H1 (cell line): ENCODE measurements at regions not wholly inside any gene's neighbourhood (a gene's known extent, or its start where the extent isn't known, plus 50 kb on each side); places are given as distances from the start of the nearest gene placed in this dataset.

Experiments used
- CTCF ChIA-PET: fragments of 300-600 bp; sonication (Branson Sonifier 250); formaldehyde crosslinking; loops from one replicate; lab custom pipeline; 2021; ENCODE audit not compliant: partially characterized antibody; lab: Charles Lee
- POLR2A ChIA-PET: fragments of 300-600 bp; sonication (Branson Sonifier 250); formaldehyde crosslinking; loops from one replicate; lab custom pipeline; 2021; ENCODE audit warnings: inconsistent platforms; ENCODE audit not compliant: partially characterized antibody; lab: Charles Lee
- DNase-seq, 2 experiments: peaks; one replicate each; pipeline versions ENCODE4 v3.0.0 to v3.0.0-alpha.2; 2010 to 2022; ENCODE audit warnings: low spot score in 2 of 2, low read depth in 1 of 2, mixed read lengths in 1 of 2
- FAIRE-seq: peaks from 2 replicates; lab custom pipeline; 2011; peaks lifted over from hg19 to GRCh38; lab: Jason Lieb, UNC
- H2AFZ ChIP-seq: 2 replicates; pipeline ENCODE4 v1.8.1; 2012; ENCODE audit warnings: low read length, inconsistent platforms
- H2AK5ac ChIP-seq: 2 replicates; pipeline ENCODE4 v1.6.1; 2013; ENCODE audit warnings: low read depth, low read length
- H2BK120ac ChIP-seq: replicated peaks from 2 replicates; pipeline ENCODE3; 2013; ENCODE audit warnings: low read depth, low read length, inconsistent platforms
- H2BK12ac ChIP-seq: 2 replicates; pipeline ENCODE4 v1.6.1; 2013; ENCODE audit warnings: low read depth, low read length
- H2BK15ac ChIP-seq: 2 replicates; pipeline ENCODE4 v1.6.1; 2013; ENCODE audit warnings: low read length
- H2BK20ac ChIP-seq: 2 replicates; pipeline ENCODE4 v1.6.1; 2013; ENCODE audit warnings: low read length
- H2BK5ac ChIP-seq: 2 replicates; pipeline ENCODE4 v1.6.1; 2013; ENCODE audit warnings: low read depth, low read length
- H3K14ac ChIP-seq: 2 replicates; pipeline ENCODE4 v1.6.1; 2013; ENCODE audit warnings: inconsistent platforms; ENCODE audit not compliant: insufficient read length
- H3K18ac ChIP-seq: 2 replicates; pipeline ENCODE4 v1.6.1; 2013; ENCODE audit warnings: low read length; ENCODE audit errors: extremely low read depth
- H3K23ac ChIP-seq: 2 replicates; pipeline ENCODE4 v1.6.1; 2013; ENCODE audit warnings: inconsistent platforms; ENCODE audit not compliant: insufficient read length
- H3K23me2 ChIP-seq: 2 replicates; pipeline ENCODE4 v1.6.1; 2013; ENCODE audit warnings: low read depth, low read length
- H3K27ac ChIP-seq: 2 replicates; pipeline ENCODE4 v1.6.1; 2011; ENCODE audit warnings: low read depth, low read length, inconsistent platforms
- H3K27me3 ChIP-seq, 4 experiments: replicated peaks in 1 of 4; 1 replicate in 1 of 4; 2 replicates in 3 of 4; pipeline versions ENCODE4 v1.6.1 to v1.8.1; 2011 to 2013; ENCODE audit warnings: low read length in 3 of 4, mild to moderate bottlenecking in 3 of 4, inconsistent platforms in 2 of 4, mixed read lengths in 2 of 4, moderate library complexity in 1 of 4; ENCODE audit not compliant: control insufficient read depth in 3 of 4, insufficient read depth in 3 of 4; ENCODE audit errors: extremely low read depth in 1 of 4
- H3K36me3 ChIP-seq, 4 experiments: 2 replicates each; pipeline versions ENCODE4 v1.6.1 to v1.8.1; 2011 to 2013; ENCODE audit warnings: mild to moderate bottlenecking in 4 of 4, low read length in 3 of 4, moderate library complexity in 2 of 4, control low read depth in 1 of 4, inconsistent platforms in 1 of 4; ENCODE audit not compliant: insufficient read depth in 4 of 4, control insufficient read depth in 2 of 4
- H3K4ac ChIP-seq: replicated peaks from 2 replicates; pipeline ENCODE3; 2013; ENCODE audit warnings: low read length, low read depth, mixed read lengths, inconsistent platforms; ENCODE audit not compliant: insufficient read length
- H3K4me1 ChIP-seq, 4 experiments: replicated peaks in 1 of 4; 1 replicate in 1 of 4; 2 replicates in 3 of 4; pipeline versions ENCODE4 v1.6.1 to v1.8.1; 2011 to 2013; ENCODE audit warnings: low read length in 3 of 4, inconsistent platforms in 2 of 4, mixed read lengths in 1 of 4; ENCODE audit not compliant: insufficient read depth in 4 of 4, control insufficient read depth in 3 of 4
- H3K4me2 ChIP-seq, 2 experiments: 2 replicates each; pipeline versions ENCODE4 v1.6.1 to v1.8.1; 2011 to 2013; ENCODE audit warnings: low read depth in 2 of 2, low read length in 2 of 2, control low read depth in 1 of 2, inconsistent platforms in 1 of 2, mild to moderate bottlenecking in 1 of 2; ENCODE audit not compliant: insufficient read depth in 1 of 2
- H3K4me3 ChIP-seq, 4 experiments: fragments of 200-600, 300-600 bp in 1 of 4; sonication (generic), shearing (Covaris generic), sonication (Bioruptor Twin) in 1 of 4; 2 replicates each; pipeline versions ENCODE4 v1.5.1 to v1.8.1; 2011 to 2016; ENCODE audit warnings: low read length in 4 of 4, low read depth in 3 of 4, control low read depth in 2 of 4, inconsistent platforms in 2 of 4, mild to moderate bottlenecking in 2 of 4, mixed read lengths in 1 of 4, moderate library complexity in 1 of 4; ENCODE audit not compliant: insufficient read depth in 2 of 4; ENCODE audit errors: extremely low read depth in 1 of 4
- H3K56ac ChIP-seq: replicated peaks from 2 replicates; pipeline ENCODE3; 2013; ENCODE audit warnings: low read depth, mild to moderate bottlenecking, mixed read lengths, low read length, inconsistent platforms; ENCODE audit not compliant: insufficient read length
- H3K79me1 ChIP-seq: 2 replicates; pipeline ENCODE4 v1.6.1; 2013; ENCODE audit warnings: low read depth, low read length, control low read depth
- H3K79me2 ChIP-seq, 2 experiments: 2 replicates each; pipeline versions ENCODE4 v1.6.1 to v1.8.1; 2012 to 2013; ENCODE audit warnings: low read length in 2 of 2, mild to moderate bottlenecking in 2 of 2, inconsistent platforms in 1 of 2; ENCODE audit not compliant: insufficient read depth in 2 of 2, control insufficient read depth in 1 of 2
- H3K9ac ChIP-seq, 4 experiments: replicated peaks in 1 of 4; 1 replicate in 1 of 4; 2 replicates in 3 of 4; pipeline versions ENCODE4 v1.6.1 to v1.8.1; 2011 to 2013; ENCODE audit warnings: low read depth in 3 of 4, low read length in 3 of 4, control low read depth in 2 of 4, mild to moderate bottlenecking in 2 of 4, moderate library complexity in 2 of 4, inconsistent platforms in 1 of 4; ENCODE audit errors: extremely low read depth in 1 of 4
- H3K9me3 ChIP-seq, 2 experiments: 2 replicates each; pipeline versions ENCODE4 v1.6.1 to v1.8.1; 2012 to 2013; ENCODE audit warnings: mild to moderate bottlenecking in 2 of 2, moderate library complexity in 2 of 2, control low read depth in 1 of 2, inconsistent platforms in 1 of 2, low read depth in 1 of 2, low read length in 1 of 2, mixed read lengths in 1 of 2; ENCODE audit not compliant: insufficient read depth in 2 of 2
- H4K20me1 ChIP-seq, 2 experiments: replicated peaks in 1 of 2; 2 replicates each; pipeline versions ENCODE3 to v1.8.1; 2011 to 2013; ENCODE audit warnings: inconsistent platforms in 2 of 2, low read length in 2 of 2, mild to moderate bottlenecking in 1 of 2; ENCODE audit not compliant: insufficient read depth in 2 of 2, control insufficient read depth in 1 of 2
- H4K5ac ChIP-seq: 2 replicates; pipeline ENCODE4 v1.6.1; 2013; ENCODE audit warnings: low read length, low read depth, mixed read lengths, inconsistent platforms; ENCODE audit not compliant: insufficient read length
- H4K8ac ChIP-seq: 2 replicates; pipeline ENCODE4 v1.8.0; 2013; ENCODE audit warnings: mild to moderate bottlenecking, moderate library complexity, low read length, inconsistent platforms; ENCODE audit not compliant: insufficient read depth; ENCODE audit errors: extremely low read depth
- H4K91ac ChIP-seq: replicated peaks from 2 replicates; pipeline ENCODE3; 2013; ENCODE audit warnings: low read length, mixed read lengths, inconsistent platforms; ENCODE audit not compliant: insufficient read length
- ATF2 ChIP-seq: IDR thresholded peaks from 2 replicates; pipeline ENCODE4 v1.6.1; 2012; ENCODE audit warnings: low read length, inconsistent platforms
- CBX5 ChIP-seq: fragments of 300-800, 300-1000 bp; sonication (generic); IDR thresholded peaks from 2 replicates; pipeline ENCODE4 v1.7.1; 2016; ENCODE audit warnings: antibody characterized with exemption, low read length, low read depth
- CREB1 ChIP-seq: IDR thresholded peaks from 2 replicates; pipeline ENCODE4 v1.6.1; 2012; ENCODE audit warnings: inconsistent platforms
- FOSL1 ChIP-seq: IDR thresholded peaks from 2 replicates; pipeline ENCODE4 v1.6.1; 2011; ENCODE audit warnings: mild to moderate bottlenecking, low read depth, low read length, moderate library complexity; ENCODE audit not compliant: insufficient read depth
- KDM1A ChIP-seq: fragments of 200-600, 300-600 bp; sonication (generic); IDR thresholded peaks from 2 replicates; pipeline ENCODE4 v1.7.1; 2016; ENCODE audit warnings: mild to moderate bottlenecking, low read length, borderline replicate concordance
- MAX ChIP-seq: IDR thresholded peaks from 2 replicates; pipeline ENCODE4 v1.6.1; 2012; ENCODE audit warnings: inconsistent platforms
- POU5F1 ChIP-seq: IDR thresholded peaks from 2 replicates; pipeline ENCODE4 v1.6.1; 2011; ENCODE audit warnings: low read depth, mild to moderate bottlenecking, low read length, moderate library complexity
- ZNF274 ChIP-seq: IDR thresholded peaks from 2 replicates; pipeline ENCODE4 v1.7.0; 2012; ENCODE audit warnings: low read length, borderline replicate concordance; ENCODE audit errors: extremely low read depth
- WGBS, 2 experiments: shearing (Covaris generic) in 1 of 2; methylation state at CpG; one replicate each; pipeline versions ENCODE4 v1.1.6 to v1.1.7; 2013 to 2015; ENCODE audit warnings: low lambda C conversion rate in 2 of 2, mixed read lengths in 2 of 2, inconsistent platforms in 1 of 2, low coverage in 1 of 2, missing lambda C conversion rate in 1 of 2; ENCODE audit not compliant: insufficient replicate concordance in 2 of 2, insufficient coverage in 1 of 2, insufficient read length in 1 of 2; ENCODE audit errors: extremely low coverage in 1 of 2, missing lambda C conversion rate in 1 of 2; 5-methylcytosine and 5-hydroxymethylcytosine counted together

- no peak overlapping the region for H3K4me2 ChIP-seq
- H2AK5ac ChIP-seq, result no peak overlapping the region
- no peaks in the 10 kb centered on the region for H3K79me2 ChIP-seq
- H3K18ac ChIP-seq, result no peak overlapping the region
- H3K36me3 ChIP-seq, result no peaks in the 10 kb centered on the region
- H4K8ac ChIP-seq, result no peak overlapping the region
- no peak overlapping the region for H2BK20ac ChIP-seq
- no peak overlapping the region for H2BK12ac ChIP-seq
- H3K27ac ChIP-seq, result no peak overlapping the region
- no peaks in the 10 kb centered on the region for H3K79me1 ChIP-seq
- H2BK120ac ChIP-seq, result no peak overlapping the region
- H3K14ac ChIP-seq, result no peak overlapping the region
- no peak for DNase-seq
- H2BK5ac ChIP-seq, result no peak overlapping the region
- ChIA-PET CTCF (interaction anchor here (0.6 to 2.0 kb wide), 7 partner anchors 12 to 221 kb away, joined by 3 to 4 read pairs (median 3); no protein-coding TSS in a partner anchor), POLR2A (no interaction called here)
- peaks cover 0 to 8% (median 1%) of the 10 kb centered on the region in 4 experiments; a peak in 2 of 7 replicates for H3K4me1 ChIP-seq
- no peak overlapping the region for H3K56ac ChIP-seq
- H3K9me3 ChIP-seq, result no peaks in the 10 kb centered on the region
- no peak overlapping the region for H3K9ac ChIP-seq
- H2BK15ac ChIP-seq, result no peak overlapping the region
- no peak overlapping the region for H3K23ac ChIP-seq
- H4K5ac ChIP-seq, result no peak overlapping the region
- no peak overlapping the region for H3K4me3 ChIP-seq
- no peaks in the 10 kb centered on the region for H3K23me2 ChIP-seq
- H2AFZ ChIP-seq, result no peak overlapping the region
- no peaks in the 10 kb centered on the region for H4K20me1 ChIP-seq
- WGBS, 2 experiments, result 80% methylated on average over 3 of the region's 3 CpGs; no CpG with 5 or more reads in 1 of the 2 experiments
- no peak for TF ChIP-seq CREB1
- no peak for TF ChIP-seq POU5F1
- TF ChIP-seq KDM1A, result no peak
- no peak for TF ChIP-seq ATF2
- no peak for TF ChIP-seq MAX
- no peak for TF ChIP-seq CBX5
- no peak for TF ChIP-seq FOSL1
- TF ChIP-seq ZNF274, result no peak
- no peak for FAIRE-seq
- no peak overlapping the region for H4K91ac ChIP-seq
- H3K4ac ChIP-seq, result no peak overlapping the region
- no peaks in the 10 kb centered on the region for H3K27me3 ChIP-seq
These were observed 162.0 kb downstream of the REEP3 start for GRCh38 chr10:63683223-63683622.
